H1 (cell line): ENCODE measurements at regions not wholly inside any gene's neighbourhood (a gene's known extent, or its start where the extent isn't known, plus 50 kb on each side); places are given as distances from the start of the nearest gene placed in this dataset.
A peak's percentile ranks its signal among the peaks of the same experiment; 100 is the strongest.

ENCODE experiments used
- CTCF ChIA-PET: fragments of 300-600 bp; sonication (Branson Sonifier 250); formaldehyde crosslinking; loops from one replicate; lab custom pipeline; 2021; ENCODE audit not compliant: partially characterized antibody; lab: Charles Lee
- POLR2A ChIA-PET: fragments of 300-600 bp; sonication (Branson Sonifier 250); formaldehyde crosslinking; loops from one replicate; lab custom pipeline; 2021; ENCODE audit warnings: inconsistent platforms; ENCODE audit not compliant: partially characterized antibody; lab: Charles Lee
- DNase-seq, 2 experiments: peaks; one replicate each; pipeline versions ENCODE4 v3.0.0 to v3.0.0-alpha.2; 2010 to 2022; ENCODE audit warnings: low spot score in 2 of 2, low read depth in 1 of 2, mixed read lengths in 1 of 2
- FAIRE-seq: peaks from 2 replicates; lab custom pipeline; 2011; peaks lifted over from hg19 to GRCh38; lab: Jason Lieb, UNC
- H2AFZ ChIP-seq: 2 replicates; pipeline ENCODE4 v1.8.1; 2012; ENCODE audit warnings: low read length, inconsistent platforms
- H2AK5ac ChIP-seq: 2 replicates; pipeline ENCODE4 v1.6.1; 2013; ENCODE audit warnings: low read depth, low read length
- H2BK120ac ChIP-seq: replicated peaks from 2 replicates; pipeline ENCODE3; 2013; ENCODE audit warnings: low read depth, low read length, inconsistent platforms
- H2BK12ac ChIP-seq: 2 replicates; pipeline ENCODE4 v1.6.1; 2013; ENCODE audit warnings: low read depth, low read length
- H2BK15ac ChIP-seq: 2 replicates; pipeline ENCODE4 v1.6.1; 2013; ENCODE audit warnings: low read length
- H2BK20ac ChIP-seq: 2 replicates; pipeline ENCODE4 v1.6.1; 2013; ENCODE audit warnings: low read length
- H2BK5ac ChIP-seq: 2 replicates; pipeline ENCODE4 v1.6.1; 2013; ENCODE audit warnings: low read depth, low read length
- H3K14ac ChIP-seq: 2 replicates; pipeline ENCODE4 v1.6.1; 2013; ENCODE audit warnings: inconsistent platforms; ENCODE audit not compliant: insufficient read length
- H3K18ac ChIP-seq: 2 replicates; pipeline ENCODE4 v1.6.1; 2013; ENCODE audit warnings: low read length; ENCODE audit errors: extremely low read depth
- H3K23ac ChIP-seq: 2 replicates; pipeline ENCODE4 v1.6.1; 2013; ENCODE audit warnings: inconsistent platforms; ENCODE audit not compliant: insufficient read length
- H3K23me2 ChIP-seq: 2 replicates; pipeline ENCODE4 v1.6.1; 2013; ENCODE audit warnings: low read depth, low read length
- H3K27ac ChIP-seq: 2 replicates; pipeline ENCODE4 v1.6.1; 2011; ENCODE audit warnings: low read depth, low read length, inconsistent platforms
- H3K27me3 ChIP-seq, 4 experiments: replicated peaks in 1 of 4; 1 replicate in 1 of 4; 2 replicates in 3 of 4; pipeline versions ENCODE4 v1.6.1 to v1.8.1; 2011 to 2013; ENCODE audit warnings: low read length in 3 of 4, mild to moderate bottlenecking in 3 of 4, inconsistent platforms in 2 of 4, mixed read lengths in 2 of 4, moderate library complexity in 1 of 4; ENCODE audit not compliant: control insufficient read depth in 3 of 4, insufficient read depth in 3 of 4; ENCODE audit errors: extremely low read depth in 1 of 4
- H3K36me3 ChIP-seq, 4 experiments: 2 replicates each; pipeline versions ENCODE4 v1.6.1 to v1.8.1; 2011 to 2013; ENCODE audit warnings: mild to moderate bottlenecking in 4 of 4, low read length in 3 of 4, moderate library complexity in 2 of 4, control low read depth in 1 of 4, inconsistent platforms in 1 of 4; ENCODE audit not compliant: insufficient read depth in 4 of 4, control insufficient read depth in 2 of 4
- H3K4ac ChIP-seq: replicated peaks from 2 replicates; pipeline ENCODE3; 2013; ENCODE audit warnings: low read length, low read depth, mixed read lengths, inconsistent platforms; ENCODE audit not compliant: insufficient read length
- H3K4me1 ChIP-seq, 4 experiments: replicated peaks in 1 of 4; 1 replicate in 1 of 4; 2 replicates in 3 of 4; pipeline versions ENCODE4 v1.6.1 to v1.8.1; 2011 to 2013; ENCODE audit warnings: low read length in 3 of 4, inconsistent platforms in 2 of 4, mixed read lengths in 1 of 4; ENCODE audit not compliant: insufficient read depth in 4 of 4, control insufficient read depth in 3 of 4
- H3K4me2 ChIP-seq, 2 experiments: 2 replicates each; pipeline versions ENCODE4 v1.6.1 to v1.8.1; 2011 to 2013; ENCODE audit warnings: low read depth in 2 of 2, low read length in 2 of 2, control low read depth in 1 of 2, inconsistent platforms in 1 of 2, mild to moderate bottlenecking in 1 of 2; ENCODE audit not compliant: insufficient read depth in 1 of 2
- H3K4me3 ChIP-seq, 4 experiments: fragments of 200-600, 300-600 bp in 1 of 4; sonication (generic), shearing (Covaris generic), sonication (Bioruptor Twin) in 1 of 4; 2 replicates each; pipeline versions ENCODE4 v1.5.1 to v1.8.1; 2011 to 2016; ENCODE audit warnings: low read length in 4 of 4, low read depth in 3 of 4, control low read depth in 2 of 4, inconsistent platforms in 2 of 4, mild to moderate bottlenecking in 2 of 4, mixed read lengths in 1 of 4, moderate library complexity in 1 of 4; ENCODE audit not compliant: insufficient read depth in 2 of 4; ENCODE audit errors: extremely low read depth in 1 of 4
- H3K56ac ChIP-seq: replicated peaks from 2 replicates; pipeline ENCODE3; 2013; ENCODE audit warnings: low read depth, mild to moderate bottlenecking, mixed read lengths, low read length, inconsistent platforms; ENCODE audit not compliant: insufficient read length
- H3K79me1 ChIP-seq: 2 replicates; pipeline ENCODE4 v1.6.1; 2013; ENCODE audit warnings: low read depth, low read length, control low read depth
- H3K79me2 ChIP-seq, 2 experiments: 2 replicates each; pipeline versions ENCODE4 v1.6.1 to v1.8.1; 2012 to 2013; ENCODE audit warnings: low read length in 2 of 2, mild to moderate bottlenecking in 2 of 2, inconsistent platforms in 1 of 2; ENCODE audit not compliant: insufficient read depth in 2 of 2, control insufficient read depth in 1 of 2
- H3K9ac ChIP-seq, 4 experiments: replicated peaks in 1 of 4; 1 replicate in 1 of 4; 2 replicates in 3 of 4; pipeline versions ENCODE4 v1.6.1 to v1.8.1; 2011 to 2013; ENCODE audit warnings: low read depth in 3 of 4, low read length in 3 of 4, control low read depth in 2 of 4, mild to moderate bottlenecking in 2 of 4, moderate library complexity in 2 of 4, inconsistent platforms in 1 of 4; ENCODE audit errors: extremely low read depth in 1 of 4
- H3K9me3 ChIP-seq, 2 experiments: 2 replicates each; pipeline versions ENCODE4 v1.6.1 to v1.8.1; 2012 to 2013; ENCODE audit warnings: mild to moderate bottlenecking in 2 of 2, moderate library complexity in 2 of 2, control low read depth in 1 of 2, inconsistent platforms in 1 of 2, low read depth in 1 of 2, low read length in 1 of 2, mixed read lengths in 1 of 2; ENCODE audit not compliant: insufficient read depth in 2 of 2
- H4K20me1 ChIP-seq, 2 experiments: replicated peaks in 1 of 2; 2 replicates each; pipeline versions ENCODE3 to v1.8.1; 2011 to 2013; ENCODE audit warnings: inconsistent platforms in 2 of 2, low read length in 2 of 2, mild to moderate bottlenecking in 1 of 2; ENCODE audit not compliant: insufficient read depth in 2 of 2, control insufficient read depth in 1 of 2
- H4K5ac ChIP-seq: 2 replicates; pipeline ENCODE4 v1.6.1; 2013; ENCODE audit warnings: low read length, low read depth, mixed read lengths, inconsistent platforms; ENCODE audit not compliant: insufficient read length
- H4K8ac ChIP-seq: 2 replicates; pipeline ENCODE4 v1.8.0; 2013; ENCODE audit warnings: mild to moderate bottlenecking, moderate library complexity, low read length, inconsistent platforms; ENCODE audit not compliant: insufficient read depth; ENCODE audit errors: extremely low read depth
- H4K91ac ChIP-seq: replicated peaks from 2 replicates; pipeline ENCODE3; 2013; ENCODE audit warnings: low read length, mixed read lengths, inconsistent platforms; ENCODE audit not compliant: insufficient read length
- CTBP2 ChIP-seq: IDR thresholded peaks from 2 replicates; pipeline ENCODE4 v1.7.0; 2011; ENCODE audit warnings: borderline replicate concordance, mild to moderate bottlenecking, moderate library complexity, mixed read lengths, low read length; ENCODE audit not compliant: insufficient read depth, insufficient read length
- KDM5A ChIP-seq: fragments of 200-600 bp; IDR thresholded peaks from 2 replicates; pipeline ENCODE4 v1.7.1; 2012; ENCODE audit warnings: mild to moderate bottlenecking, low read length, inconsistent platforms, mixed read lengths
- NRF1 ChIP-seq: IDR thresholded peaks from 2 replicates; pipeline ENCODE4 v1.6.1; 2011; ENCODE audit warnings: mild to moderate bottlenecking, low read depth, low read length, improper control_type of control experiment
- POLR2AphosphoS5 ChIP-seq: IDR thresholded peaks from 2 replicates; pipeline ENCODE4 v1.6.1; 2011; ENCODE audit warnings: low read depth, low read length
- WGBS, 2 experiments: shearing (Covaris generic) in 1 of 2; methylation state at CpG; one replicate each; pipeline versions ENCODE4 v1.1.6 to v1.1.7; 2013 to 2015; ENCODE audit warnings: low lambda C conversion rate in 2 of 2, mixed read lengths in 2 of 2, inconsistent platforms in 1 of 2, low coverage in 1 of 2, missing lambda C conversion rate in 1 of 2; ENCODE audit not compliant: insufficient replicate concordance in 2 of 2, insufficient coverage in 1 of 2, insufficient read length in 1 of 2; ENCODE audit errors: extremely low coverage in 1 of 2, missing lambda C conversion rate in 1 of 2; 5-methylcytosine and 5-hydroxymethylcytosine counted together
- TF ChIP-seq, protein P1 (sequence below), 3 experiments: IDR thresholded peaks; 1 replicate in 2 of 3; 2 replicates in 1 of 3; pipeline versions ENCODE4 v1.5.1 to v1.6.1; 2011; ENCODE audit warnings: low read length in 3 of 3, mild to moderate bottlenecking in 3 of 3, inconsistent platforms in 2 of 3, low read depth in 1 of 3, moderate library complexity in 1 of 3; ENCODE audit not compliant: insufficient read depth in 1 of 3; ENCODE audit errors: control extremely low read depth in 1 of 3
- TF ChIP-seq, protein P2 (sequence below): IDR thresholded peaks from 2 replicates; pipeline ENCODE4 v1.6.1; 2011; ENCODE audit warnings: low read length, improper control_type of control experiment

DNA sequence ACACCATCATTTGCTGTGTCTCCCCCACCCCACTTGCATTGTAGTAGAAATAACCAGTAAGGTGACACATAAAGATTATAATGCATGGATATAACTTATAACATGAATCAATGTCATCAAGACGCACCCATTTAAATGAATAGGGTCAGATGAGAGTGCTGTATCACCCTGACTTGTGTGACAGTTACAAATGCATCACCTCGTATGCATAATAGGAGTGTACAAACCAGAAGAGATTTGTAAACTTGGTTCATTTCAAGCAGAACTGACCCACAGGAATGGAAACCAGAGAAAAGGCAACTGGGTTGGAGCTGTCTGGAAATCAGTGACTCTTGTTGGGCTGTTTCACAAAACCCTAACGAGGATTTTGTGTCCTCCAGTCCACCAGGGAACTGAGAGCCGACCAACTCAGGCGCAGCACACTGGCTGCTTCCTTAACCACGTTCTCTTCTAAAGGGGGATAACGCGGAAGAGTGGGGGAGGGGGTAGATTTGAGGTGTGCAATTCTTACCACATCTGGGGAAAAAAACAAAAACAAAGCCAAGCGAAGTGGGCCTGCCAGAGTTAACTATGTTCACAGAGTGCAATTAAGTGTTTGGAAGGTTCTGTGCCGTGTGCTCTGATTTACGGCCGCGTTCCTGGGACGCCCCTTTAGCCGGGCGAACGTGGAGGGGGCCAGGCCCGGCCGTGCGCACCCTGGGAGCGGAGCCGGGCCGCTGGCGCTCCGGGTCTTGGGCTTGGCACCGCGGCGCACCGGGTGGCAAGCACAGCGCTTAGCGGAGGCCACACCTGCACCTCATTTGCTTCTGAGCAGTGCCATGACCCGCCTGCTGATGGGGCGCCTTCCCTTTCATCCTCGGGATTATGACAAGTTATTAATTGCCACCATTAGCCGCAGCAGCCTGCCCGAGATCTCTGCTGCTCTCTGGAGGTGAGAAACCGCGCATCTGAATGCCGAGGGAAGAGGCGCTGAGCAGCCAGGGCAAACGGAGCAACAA is 248.8 kb upstream of the FOXD3 start:
- Histone ChIP-seq H3K23ac (no peak overlapping the region), H3K4ac (no peak overlapping the region)
- no peak for TF ChIP-seq NRF1
- no peak for TF ChIP-seq CTBP2
- TF ChIP-seq, protein P1, sequence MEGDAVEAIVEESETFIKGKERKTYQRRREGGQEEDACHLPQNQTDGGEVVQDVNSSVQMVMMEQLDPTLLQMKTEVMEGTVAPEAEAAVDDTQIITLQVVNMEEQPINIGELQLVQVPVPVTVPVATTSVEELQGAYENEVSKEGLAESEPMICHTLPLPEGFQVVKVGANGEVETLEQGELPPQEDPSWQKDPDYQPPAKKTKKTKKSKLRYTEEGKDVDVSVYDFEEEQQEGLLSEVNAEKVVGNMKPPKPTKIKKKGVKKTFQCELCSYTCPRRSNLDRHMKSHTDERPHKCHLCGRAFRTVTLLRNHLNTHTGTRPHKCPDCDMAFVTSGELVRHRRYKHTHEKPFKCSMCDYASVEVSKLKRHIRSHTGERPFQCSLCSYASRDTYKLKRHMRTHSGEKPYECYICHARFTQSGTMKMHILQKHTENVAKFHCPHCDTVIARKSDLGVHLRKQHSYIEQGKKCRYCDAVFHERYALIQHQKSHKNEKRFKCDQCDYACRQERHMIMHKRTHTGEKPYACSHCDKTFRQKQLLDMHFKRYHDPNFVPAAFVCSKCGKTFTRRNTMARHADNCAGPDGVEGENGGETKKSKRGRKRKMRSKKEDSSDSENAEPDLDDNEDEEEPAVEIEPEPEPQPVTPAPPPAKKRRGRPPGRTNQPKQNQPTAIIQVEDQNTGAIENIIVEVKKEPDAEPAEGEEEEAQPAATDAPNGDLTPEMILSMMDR (IDR thresholded peaks at IDR 0.05; ENCODE audit: control extremely low read depth in 1 of 3, insufficient read depth in 1 of 3, low read depth in 1 of 3, low read length in 3 of 3) = peak; percentile 31 to 53 (median 42); a peak in 3 of 4 replicates
- TF ChIP-seq, protein P2, sequence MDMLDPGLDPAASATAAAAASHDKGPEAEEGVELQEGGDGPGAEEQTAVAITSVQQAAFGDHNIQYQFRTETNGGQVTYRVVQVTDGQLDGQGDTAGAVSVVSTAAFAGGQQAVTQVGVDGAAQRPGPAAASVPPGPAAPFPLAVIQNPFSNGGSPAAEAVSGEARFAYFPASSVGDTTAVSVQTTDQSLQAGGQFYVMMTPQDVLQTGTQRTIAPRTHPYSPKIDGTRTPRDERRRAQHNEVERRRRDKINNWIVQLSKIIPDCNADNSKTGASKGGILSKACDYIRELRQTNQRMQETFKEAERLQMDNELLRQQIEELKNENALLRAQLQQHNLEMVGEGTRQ = no peak
- no peak for TF ChIP-seq KDM5A
- no peak for TF ChIP-seq POLR2AphosphoS5

More for the DNA sequence above, 248.8 kb upstream of the FOXD3 start:
- no peak overlapping the region for H2BK5ac ChIP-seq
- CTCF ChIA-PET = interaction anchor here (0.7 to 1.9 kb wide), 4 partner anchors 9 to 253 kb away, joined by 3 to 5 read pairs (median 4); no protein-coding TSS in a partner anchor
- peaks cover 0 to 24% (median 16%) of the 10 kb centered on the region in 4 experiments; a peak in 6 of 7 replicates for H3K27me3 ChIP-seq
- H3K18ac ChIP-seq = no peak overlapping the region; the same call in 1 of the 2 replicates
- no peaks in the 10 kb centered on the region for H4K20me1 ChIP-seq
- no peak overlapping the region for H3K27ac ChIP-seq
- H2BK20ac ChIP-seq = no peak overlapping the region; the same call in 1 of the 2 replicates
- POLR2A ChIA-PET = interaction anchor here (1.5 kb wide), 1 partner anchor 249 kb away, joined by 3 read pairs; the partner anchor contains the start of gene FOXD3
- H3K4me2 ChIP-seq = peak overlapping the region; percentile 71 to 89
- peaks cover 0 to 3% of the 10 kb centered on the region in 2 experiments; a peak in 1 of 4 replicates for H3K9me3 ChIP-seq
- H4K91ac ChIP-seq = no peak overlapping the region
- H3K23me2 ChIP-seq = peaks cover 2% of the 10 kb centered on the region; the same call in 1 of the 2 replicates
- no peak overlapping the region for H4K8ac ChIP-seq
- H3K79me2 ChIP-seq = no peaks in the 10 kb centered on the region
- H3K79me1 ChIP-seq = no peaks in the 10 kb centered on the region
- no peak overlapping the region; the same call in 1 of the 2 replicates for H2BK15ac ChIP-seq
- H2BK12ac ChIP-seq = no peak overlapping the region
- WGBS, 2 experiments = 8% methylated on average over 41 of the region's 41 CpGs; no CpG with 5 or more reads in 1 of the 2 experiments
- peaks cover 0 to 7% (median 0%) of the 10 kb centered on the region in 4 experiments; a peak in 2 of 7 replicates for H3K4me1 ChIP-seq
- H2AK5ac ChIP-seq = no peak overlapping the region
- FAIRE-seq = peak; percentile 50
- no peak overlapping the region for H3K14ac ChIP-seq
- H3K4me3 ChIP-seq = peak overlapping the region; percentile 52 to 66 (median 61)
- H3K9ac ChIP-seq = peak overlapping the region in 1 of 4 experiments; percentile 44; a peak in 1 of 7 replicates
- H2AFZ ChIP-seq = peak overlapping the region; percentile 72
- no peak overlapping the region for H3K56ac ChIP-seq
- no peaks in the 10 kb centered on the region for H3K36me3 ChIP-seq
- H4K5ac ChIP-seq = no peak overlapping the region
- H2BK120ac ChIP-seq = no peak overlapping the region
- peak in 1 of 2 experiments; percentile 60 for DNase-seq
